ENCODE measurements at regions not wholly inside any gene's neighbourhood (a gene's known extent, or its start where the extent isn't known, plus 50 kb on each side); places are given as distances from the start of the nearest gene placed in this dataset.

GRCh38 chr3:67737906-67738865, 83.8 kb upstream of the SUCLG2 start:
- Histone ChIP-seq H3K27me3 (ENCODE audit: insufficient read depth, low read length) (no peaks in the 10 kb centered on the region), H3K4me1 (ENCODE audit: insufficient read depth, low read length) (peaks cover 10% of the 10 kb centered on the region), H3K9me3 (ENCODE audit: low read depth, low read length) (no peaks in the 10 kb centered on the region), H3K4me3 (ENCODE audit: low read length) (no peak overlapping the region)

GRCh38 chr3:67737140-67737539, 82.7 kb upstream of the SUCLG2 start:
- Histone ChIP-seq H3K4me3 (ENCODE audit: low read length) (no peak overlapping the region), H3K4me1 (ENCODE audit: insufficient read depth, low read length) (peaks cover 10% of the 10 kb centered on the region), H3K9me3 (ENCODE audit: low read depth, low read length) (no peaks in the 10 kb centered on the region), H3K27me3 (ENCODE audit: insufficient read depth, low read length) (no peaks in the 10 kb centered on the region)

- Histone ChIP-seq H3K4me1 (ENCODE audit: insufficient read depth, low read length) (peaks cover 8% of the 10 kb centered on the region), H3K9me3 (ENCODE audit: low read depth, low read length) (no peaks in the 10 kb centered on the region), H3K4me3 (ENCODE audit: low read length) (no peak overlapping the region), H3K27me3 (ENCODE audit: insufficient read depth, low read length) (no peaks in the 10 kb centered on the region)
Measured at GRCh38 chr3:67733269-67733950, 79.0 kb upstream of the SUCLG2 start.

GRCh38 chr3:67724434-67724833, 70.0 kb upstream of the SUCLG2 start:
- no peaks in the 10 kb centered on the region for H3K4me1 ChIP-seq (ENCODE audit: insufficient read depth, low read length)
- no peaks in the 10 kb centered on the region for H3K27me3 ChIP-seq (ENCODE audit: insufficient read depth, low read length)
- no peak overlapping the region for H3K4me3 ChIP-seq (ENCODE audit: low read length)
- H3K9me3 ChIP-seq (ENCODE audit: low read depth, low read length): no peaks in the 10 kb centered on the region

- Histone ChIP-seq H3K27me3 (ENCODE audit: insufficient read depth, low read length) (no peaks in the 10 kb centered on the region), H3K4me1 (ENCODE audit: insufficient read depth, low read length) (no peaks in the 10 kb centered on the region), H3K4me3 (ENCODE audit: low read length) (no peak overlapping the region), H3K9me3 (ENCODE audit: low read depth, low read length) (no peaks in the 10 kb centered on the region)
Measured at GRCh38 chr3:67723863-67724262, 69.5 kb upstream of the SUCLG2 start.

GRCh38 chr3:67719333-67719732, 64.9 kb upstream of the SUCLG2 start:
- Histone ChIP-seq H3K27me3 (ENCODE audit: insufficient read depth, low read length) (no peaks in the 10 kb centered on the region), H3K4me3 (ENCODE audit: low read length) (no peak overlapping the region), H3K9me3 (ENCODE audit: low read depth, low read length) (no peaks in the 10 kb centered on the region), H3K4me1 (ENCODE audit: insufficient read depth, low read length) (no peaks in the 10 kb centered on the region)

GRCh38 chr3:67715971-67716370, 61.6 kb upstream of the SUCLG2 start:
- no peaks in the 10 kb centered on the region for H3K9me3 ChIP-seq (ENCODE audit: low read depth, low read length)
- H3K4me1 ChIP-seq (ENCODE audit: insufficient read depth, low read length): no peaks in the 10 kb centered on the region
- no peaks in the 10 kb centered on the region for H3K27me3 ChIP-seq (ENCODE audit: insufficient read depth, low read length)
- no peak overlapping the region for H3K4me3 ChIP-seq (ENCODE audit: low read length)

GRCh38 chr3:67713764-67714469, 59.5 kb upstream of the SUCLG2 start:
- Histone ChIP-seq H3K4me3 (ENCODE audit: low read length) (no peak overlapping the region), H3K9me3 (ENCODE audit: low read depth, low read length) (no peaks in the 10 kb centered on the region), H3K4me1 (ENCODE audit: insufficient read depth, low read length) (no peaks in the 10 kb centered on the region), H3K27me3 (ENCODE audit: insufficient read depth, low read length) (no peaks in the 10 kb centered on the region)

GRCh38 chr3:67712259-67712658, 57.8 kb upstream of the SUCLG2 start:
- no peaks in the 10 kb centered on the region for H3K9me3 ChIP-seq (ENCODE audit: low read depth, low read length)
- H3K4me3 ChIP-seq (ENCODE audit: low read length): no peak overlapping the region
- no peaks in the 10 kb centered on the region for H3K27me3 ChIP-seq (ENCODE audit: insufficient read depth, low read length)
- H3K4me1 ChIP-seq (ENCODE audit: insufficient read depth, low read length): no peaks in the 10 kb centered on the region

- Histone ChIP-seq H3K9me3 (ENCODE audit: low read depth, low read length) (no peaks in the 10 kb centered on the region), H3K27me3 (ENCODE audit: insufficient read depth, low read length) (no peaks in the 10 kb centered on the region), H3K4me3 (ENCODE audit: low read length) (no peak overlapping the region)
Measured at GRCh38 chr3:67710396-67710795, 56.0 kb upstream of the SUCLG2 start.

GRCh38 chr3:67706934-67707333, 52.5 kb upstream of the SUCLG2 start:
- H3K4me3 ChIP-seq (ENCODE audit: low read length): no peak overlapping the region
- no peaks in the 10 kb centered on the region for H3K27me3 ChIP-seq (ENCODE audit: insufficient read depth, low read length)
- no peaks in the 10 kb centered on the region for H3K9me3 ChIP-seq (ENCODE audit: low read depth, low read length)
- no peaks in the 10 kb centered on the region for H3K4me1 ChIP-seq (ENCODE audit: insufficient read depth, low read length)

More at GRCh38 chr3:67710396-67710795, 56.0 kb upstream of the SUCLG2 start:
- H3K4me1 ChIP-seq (ENCODE audit: insufficient read depth, low read length): no peaks in the 10 kb centered on the region

GRCh38 chr3:67704322-67704721, 49.9 kb upstream of the SUCLG2 start:
- H3K4me3 ChIP-seq (ENCODE audit: low read length): no peak overlapping the region
- H3K4me1 ChIP-seq (ENCODE audit: insufficient read depth, low read length): no peaks in the 10 kb centered on the region
- no peaks in the 10 kb centered on the region for H3K27me3 ChIP-seq (ENCODE audit: insufficient read depth, low read length)
- no peaks in the 10 kb centered on the region for H3K9me3 ChIP-seq (ENCODE audit: low read depth, low read length)
